ENCODE measurements at regions not wholly inside any gene's neighbourhood (a gene's known extent, or its start where the extent isn't known, plus 50 kb on each side); places are given as distances from the start of the nearest gene placed in this dataset.

DNA sequence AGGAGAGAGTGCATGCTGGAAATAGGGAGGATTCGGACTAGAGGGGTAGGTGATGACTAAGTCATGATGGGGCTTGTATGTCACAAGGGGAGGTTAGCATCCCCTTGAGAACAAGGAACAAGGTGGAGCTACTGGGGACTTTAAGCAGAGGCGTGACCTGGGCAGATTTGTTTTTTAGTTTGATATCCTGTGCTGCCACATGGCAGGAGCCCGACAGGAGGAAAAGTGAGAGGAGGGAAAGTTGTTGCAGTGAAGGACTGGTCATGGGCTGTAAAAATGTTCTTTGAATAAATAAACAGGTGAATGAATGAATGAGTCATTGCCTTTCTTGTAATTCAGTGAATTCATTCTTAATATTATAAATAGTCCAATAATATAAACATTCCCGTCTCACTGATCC, 365.1 kb upstream of the CDH5 start:
- no peak for DNase-seq

DNA sequence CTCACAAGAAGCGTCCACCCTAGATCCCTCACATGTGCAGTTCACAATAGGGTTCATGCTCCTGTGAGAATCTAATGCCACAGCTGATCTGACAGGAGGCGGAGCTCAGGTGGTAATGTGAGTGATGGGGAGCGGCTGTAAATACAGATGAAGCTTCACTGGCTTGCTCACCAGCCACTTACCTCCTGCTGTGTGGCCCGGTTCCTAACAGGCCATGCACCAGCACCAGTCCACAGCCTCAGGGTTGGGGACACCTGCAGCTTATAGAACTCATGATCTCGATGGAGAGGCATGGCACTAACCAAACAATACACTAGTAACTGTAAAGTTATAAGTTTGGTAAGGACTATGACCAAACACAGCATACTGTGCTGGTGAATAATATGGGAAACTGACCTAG, 368.0 kb upstream of the CDH5 start:
- DNase-seq = no peak

DNA sequence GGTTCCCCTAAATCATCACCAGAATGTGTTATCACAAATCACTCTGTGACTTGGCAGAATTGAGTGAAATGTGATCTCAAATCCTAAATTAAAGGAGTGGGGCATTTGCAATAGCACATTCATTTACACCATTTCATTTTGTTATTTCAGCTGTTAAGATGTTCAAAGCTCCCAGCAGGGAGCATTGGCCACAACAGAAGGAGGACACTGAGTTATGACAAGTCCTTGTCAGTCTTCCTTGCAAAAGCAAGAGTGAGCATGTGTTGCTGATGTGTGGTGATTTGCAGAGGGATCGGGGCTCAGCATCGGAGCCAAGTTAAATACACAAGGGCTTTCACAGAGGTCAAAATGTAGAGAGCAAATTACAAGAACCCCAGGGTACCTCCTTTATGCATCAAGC, 372.2 kb upstream of the CDH5 start:
- DNase-seq = no peak

GRCh38 chr16:65991149-65991701, 375.3 kb upstream of the CDH5 start:
- DNase-seq = no peak

GRCh38 chr16:65989861-65990604, 376.5 kb upstream of the CDH5 start:
- no peak for DNase-seq

DNA sequence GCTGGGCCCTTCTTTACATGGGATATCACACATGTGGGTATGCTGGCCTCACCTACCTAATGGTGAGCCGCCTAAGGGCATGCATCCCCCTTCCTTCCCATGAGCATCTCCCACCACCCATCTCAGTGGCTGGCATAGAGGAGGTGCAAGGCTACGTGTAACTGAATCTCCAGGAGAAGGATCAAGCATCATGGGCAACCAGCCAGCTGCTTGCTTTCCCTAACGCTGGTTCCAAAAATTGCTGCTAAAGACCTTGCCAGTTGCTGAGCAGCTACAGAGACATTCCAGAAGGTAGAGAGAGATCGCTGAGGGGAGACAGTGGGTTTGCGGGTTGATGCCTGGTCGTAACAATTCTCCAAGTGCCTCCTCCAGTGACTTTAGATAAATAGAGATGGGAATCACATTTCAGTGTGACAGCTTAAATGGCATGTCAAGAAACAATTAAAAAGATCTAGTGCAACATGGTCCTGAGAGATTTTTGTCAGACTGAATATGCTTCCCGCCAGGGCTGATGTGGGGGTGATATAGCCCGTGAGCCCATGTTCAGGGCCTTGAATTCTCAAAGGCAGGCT, 378.4 kb upstream of the CDH5 start:
- DNase-seq = no peak

DNA sequence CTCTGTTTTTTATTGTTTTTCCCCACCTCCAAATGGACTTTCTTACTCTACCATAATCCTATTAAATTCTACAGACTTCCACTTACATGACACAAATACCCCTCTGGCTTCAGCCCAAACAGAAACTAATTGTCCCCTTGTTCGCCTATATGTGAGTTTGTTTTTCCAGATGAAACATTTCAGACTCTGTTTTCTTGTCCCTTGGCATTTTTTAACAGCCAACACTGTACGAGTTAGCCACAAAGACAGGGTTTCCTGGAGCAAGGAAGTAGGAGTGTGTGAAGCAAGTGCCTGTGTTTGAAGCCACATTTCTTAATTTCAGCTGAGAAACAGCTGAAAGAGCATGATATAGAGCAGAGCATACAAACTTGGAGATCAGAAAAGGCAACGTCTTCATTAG, 382.2 kb upstream of the CDH5 start:
- DNase-seq = no peak

- DNase-seq = no peak
Observed at GRCh38 chr16:65981057-65981456, 385.4 kb upstream of the CDH5 start.

DNA sequence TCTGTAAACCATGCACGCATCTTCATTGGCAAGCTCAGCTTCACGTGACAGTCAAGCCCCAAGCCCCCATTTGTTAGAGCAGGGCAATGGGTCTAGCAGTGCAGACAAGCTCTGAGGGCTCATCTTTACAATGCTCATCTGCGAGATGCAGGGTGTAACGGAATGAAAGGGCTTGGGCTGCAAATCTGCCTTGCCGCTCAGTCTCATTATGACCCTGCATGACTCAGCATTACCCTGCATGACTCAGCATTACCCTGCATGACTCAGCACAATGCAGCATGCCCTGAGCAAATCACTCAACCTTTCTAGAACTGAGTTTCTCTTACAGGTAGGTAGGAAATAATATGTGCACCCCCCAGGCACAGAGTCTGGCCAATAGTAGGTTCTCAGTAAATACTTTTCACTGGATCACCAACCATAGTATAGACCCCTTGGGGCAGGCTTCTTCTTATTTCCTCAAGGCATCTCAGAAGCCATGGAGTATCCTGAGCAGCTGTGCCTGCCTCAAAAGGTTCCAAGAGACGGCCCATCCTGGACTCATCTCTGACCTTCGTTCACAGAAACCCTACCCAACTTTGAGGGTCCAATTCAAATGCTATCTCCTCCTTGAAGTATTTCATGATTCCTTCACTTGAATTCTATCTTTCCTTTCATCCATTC, 391.3 kb upstream of the CDH5 start:
- DNase-seq = no peak

DNA sequence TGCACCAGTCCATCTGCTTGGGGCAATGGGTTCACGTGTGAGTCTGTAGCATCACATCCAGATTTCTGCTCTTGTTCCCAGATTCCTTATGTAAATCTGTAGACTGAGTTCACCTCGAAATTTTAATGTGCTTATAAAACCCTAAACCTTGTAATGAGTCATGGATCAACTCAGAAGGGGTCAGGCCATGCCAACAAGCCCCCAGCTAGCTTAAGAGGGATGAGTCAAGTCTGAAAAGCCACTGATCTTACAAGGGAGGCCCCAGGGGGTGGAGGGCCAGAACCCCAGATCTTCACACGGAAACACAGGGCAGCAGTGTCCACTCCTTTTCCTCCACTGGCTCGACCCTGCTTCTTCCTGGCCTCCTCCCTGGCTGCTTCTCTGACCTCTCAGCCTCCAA, 399.1 kb upstream of the CDH5 start:
- no peak for DNase-seq

- DNase-seq = no peak
Observed at GRCh38 chr16:65965628-65966027, 400.9 kb upstream of the CDH5 start.

DNA sequence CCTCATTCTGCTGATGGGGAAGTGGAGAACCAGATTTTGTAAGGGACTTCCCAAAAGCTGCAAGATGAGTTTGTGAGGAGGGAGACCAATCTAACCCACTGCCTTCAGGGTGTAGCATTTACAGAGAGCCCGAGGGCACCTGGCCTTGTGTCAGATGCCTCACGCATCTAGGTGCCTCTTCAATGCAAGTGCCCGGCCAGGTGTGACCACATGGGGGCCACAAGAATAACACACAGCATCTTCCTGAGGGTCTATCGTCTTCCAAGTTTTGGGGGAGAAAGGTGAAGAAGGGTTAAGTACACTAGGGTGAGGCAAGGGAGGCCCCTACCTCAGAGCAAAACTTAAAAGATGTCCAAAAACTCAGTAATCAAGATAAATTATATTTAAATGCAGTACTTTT, 401.7 kb upstream of the CDH5 start:
- DNase-seq = no peak

- DNase-seq = no peak
Observed at GRCh38 chr16:65961476-65962143, 404.9 kb upstream of the CDH5 start.

- DNase-seq = no peak
Observed at GRCh38 chr16:65959983-65960382, 406.5 kb upstream of the CDH5 start.

- DNase-seq = no peak
Observed at GRCh38 chr16:65958086-65958485, 408.4 kb upstream of the CDH5 start.

- no peak for DNase-seq
Observed at GRCh38 chr16:65956100-65956499, 410.4 kb upstream of the CDH5 start.

DNA sequence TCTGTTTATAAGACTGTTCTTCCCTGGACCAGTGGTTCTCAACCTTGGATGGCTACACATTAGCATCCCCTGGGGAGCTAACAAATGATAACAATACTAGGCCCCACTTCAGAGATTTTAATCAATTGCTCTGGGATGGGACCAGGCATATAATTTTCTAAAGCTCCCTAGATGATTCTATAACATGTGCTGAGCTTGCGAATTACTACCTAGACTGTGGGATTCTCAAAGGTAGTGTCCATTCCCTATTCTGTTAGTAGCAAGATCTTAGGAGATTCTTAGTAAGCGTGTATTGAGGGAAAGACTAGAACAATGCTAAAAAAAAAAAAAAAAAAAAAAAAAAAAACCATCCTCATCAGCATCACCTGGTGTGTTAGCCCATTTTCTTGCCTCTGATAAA, 412.0 kb upstream of the CDH5 start:
- DNase-seq = no peak

- no peak for DNase-seq
Observed at GRCh38 chr16:65950211-65950610, 416.3 kb upstream of the CDH5 start.

DNA sequence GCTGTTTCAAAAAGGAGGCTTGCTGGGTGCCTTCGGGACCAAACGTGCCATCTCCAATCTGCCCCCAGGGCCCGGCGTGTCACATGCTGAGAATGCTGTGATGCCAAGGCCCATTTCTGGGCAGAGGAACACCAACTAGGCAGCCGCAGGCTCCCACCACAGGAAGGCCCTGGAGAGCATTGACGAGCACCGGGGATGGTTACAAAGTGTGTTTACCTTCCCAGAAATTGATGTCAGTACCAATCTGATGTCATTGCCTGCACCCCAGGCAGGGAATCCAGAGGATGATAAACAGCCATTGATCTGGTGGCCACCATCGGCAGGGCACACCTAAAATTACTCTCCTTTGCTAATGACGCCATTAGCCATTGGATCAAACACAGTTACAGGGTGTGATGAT, 418.1 kb upstream of the CDH5 start:
- no peak for DNase-seq

DNA sequence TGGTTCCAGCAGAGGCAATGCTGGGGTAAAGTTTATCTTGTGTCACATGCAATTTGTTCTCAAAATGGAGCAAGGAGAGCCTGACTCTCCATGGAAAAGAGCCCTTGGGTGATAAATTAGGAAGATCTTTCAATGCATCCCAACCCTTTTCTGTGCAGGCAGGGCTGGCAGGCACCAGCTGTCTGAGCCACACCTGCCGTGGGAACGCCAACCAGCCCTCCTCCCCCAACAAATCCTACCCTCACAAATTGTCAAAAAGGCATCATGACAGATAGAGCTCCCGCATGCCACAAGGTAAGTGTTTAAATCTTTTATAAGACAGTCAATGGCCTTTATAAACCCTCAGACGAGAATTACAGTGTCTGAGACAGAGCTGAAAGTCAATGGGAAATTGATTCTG, 418.5 kb upstream of the CDH5 start:
- DNase-seq = no peak

- no peak for DNase-seq
Observed at GRCh38 chr16:65945493-65945892, 421.0 kb upstream of the CDH5 start.

GRCh38 chr16:65944361-65944760, 422.1 kb upstream of the CDH5 start:
- no peak for DNase-seq

GRCh38 chr16:65940711-65941110, 425.8 kb upstream of the CDH5 start:
- no peak for DNase-seq

GRCh38 chr16:65938083-65938482, 428.4 kb upstream of the CDH5 start:
- DNase-seq = no peak
